ENCODE measurements at regions not wholly inside any gene's neighbourhood (a gene's known extent, or its start where the extent isn't known, plus 50 kb on each side); places are given as distances from the start of the nearest gene placed in this dataset.

DNA sequence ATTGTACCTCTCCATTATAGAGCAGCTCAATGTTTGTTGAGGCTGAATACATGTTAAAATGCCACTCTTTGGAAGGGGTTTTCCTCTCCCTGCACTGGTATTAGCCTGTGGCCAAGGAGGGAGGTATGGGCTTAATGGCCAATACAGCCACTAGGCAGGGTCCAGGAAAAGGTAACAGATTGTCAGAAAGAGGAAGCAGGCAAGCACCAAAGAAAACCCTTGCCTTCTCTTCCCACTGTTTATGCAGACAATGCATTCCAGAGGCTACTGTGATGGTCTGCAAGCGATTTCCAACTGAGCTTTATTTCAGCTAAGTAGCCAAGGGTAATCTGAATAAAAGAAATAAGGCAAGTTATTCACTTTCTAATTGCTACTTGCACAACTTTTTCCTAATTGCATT is 95.3 kb upstream of the SLC27A6 start:
- TF ChIP-seq POLR2A (IDR thresholded peaks at IDR 0.05; ENCODE audit: low read depth, low read length) (no peak), TAF1 (IDR thresholded peaks at IDR 0.05; ENCODE audit: borderline replicate concordance, low read depth, low read length) (no peak)
